Spleen (tissue), 4 donors: ENCODE measurements at regions not wholly inside any gene's neighbourhood (a gene's known extent, or its start where the extent isn't known, plus 50 kb on each side); places are given as distances from the start of the nearest gene placed in this dataset.

Experiments
- small RNA-seq, 4 donors: library from RNA; depleted of rRNA; stranded (forward); fragments of <200 nt; gene quantifications; one replicate each; pipeline ENCODE3, GENCODE V24; 2016

Small RNA genes lying in the stretch of these regions (small RNA-seq; reads per million reads assigned to genes)
- gene RNU6-102P, result 0 reads per million in 4 donors
